HG03045 (cell line): ENCODE measurements at regions not wholly inside any gene's neighbourhood (a gene's known extent, or its start where the extent isn't known, plus 50 kb on each side); places are given as distances from the start of the nearest gene placed in this dataset.

Source experiments
- ATAC-seq: cut with Tn5 transposase; IDR thresholded peaks from one replicate; pipeline ENCODE4 v1.9.1; 2021; ENCODE audit warnings: mild to moderate bottlenecking, moderate library complexity; ENCODE audit not compliant: unreplicated experiment

GRCh38 chr12:9258676-9259075, 50.5 kb upstream of the PZP start:
- no peak for ATAC-seq
